ENCODE measurements at regions not wholly inside any gene's neighbourhood (a gene's known extent, or its start where the extent isn't known, plus 50 kb on each side); places are given as distances from the start of the nearest gene placed in this dataset.

DNA sequence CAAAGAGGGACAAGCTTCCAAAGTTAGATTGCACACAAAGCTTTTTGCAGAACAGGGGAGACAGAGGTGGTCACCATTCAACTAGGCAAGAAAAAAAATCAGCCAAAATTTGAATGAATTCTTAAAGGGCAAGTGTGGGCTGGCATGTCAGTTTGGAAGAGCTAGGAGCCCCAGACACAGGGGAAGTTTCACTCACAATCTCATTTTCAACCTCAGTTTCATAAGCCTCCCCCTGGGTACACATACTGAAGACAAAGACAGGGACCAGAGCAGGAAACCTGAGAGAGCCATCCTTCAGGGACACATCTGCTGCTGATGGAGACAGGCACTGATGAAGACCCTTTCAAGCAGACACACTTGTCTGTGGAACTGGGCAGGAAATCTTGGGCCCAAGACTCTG, 106.3 kb upstream of the PSMD7 start:
- TF ChIP-seq, protein P1, sequence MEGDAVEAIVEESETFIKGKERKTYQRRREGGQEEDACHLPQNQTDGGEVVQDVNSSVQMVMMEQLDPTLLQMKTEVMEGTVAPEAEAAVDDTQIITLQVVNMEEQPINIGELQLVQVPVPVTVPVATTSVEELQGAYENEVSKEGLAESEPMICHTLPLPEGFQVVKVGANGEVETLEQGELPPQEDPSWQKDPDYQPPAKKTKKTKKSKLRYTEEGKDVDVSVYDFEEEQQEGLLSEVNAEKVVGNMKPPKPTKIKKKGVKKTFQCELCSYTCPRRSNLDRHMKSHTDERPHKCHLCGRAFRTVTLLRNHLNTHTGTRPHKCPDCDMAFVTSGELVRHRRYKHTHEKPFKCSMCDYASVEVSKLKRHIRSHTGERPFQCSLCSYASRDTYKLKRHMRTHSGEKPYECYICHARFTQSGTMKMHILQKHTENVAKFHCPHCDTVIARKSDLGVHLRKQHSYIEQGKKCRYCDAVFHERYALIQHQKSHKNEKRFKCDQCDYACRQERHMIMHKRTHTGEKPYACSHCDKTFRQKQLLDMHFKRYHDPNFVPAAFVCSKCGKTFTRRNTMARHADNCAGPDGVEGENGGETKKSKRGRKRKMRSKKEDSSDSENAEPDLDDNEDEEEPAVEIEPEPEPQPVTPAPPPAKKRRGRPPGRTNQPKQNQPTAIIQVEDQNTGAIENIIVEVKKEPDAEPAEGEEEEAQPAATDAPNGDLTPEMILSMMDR (conservative IDR thresholded peaks at IDR 0.05), result no peak
- TF ChIP-seq ZFX (IDR thresholded peaks at IDR 0.05), result no peak

Data from C4-2B (cell line).